H1 (cell line): ENCODE measurements at regions not wholly inside any gene's neighbourhood (a gene's known extent, or its start where the extent isn't known, plus 50 kb on each side); places are given as distances from the start of the nearest gene placed in this dataset.
"Not testable (repeated sequence)": the region's sequence is repeated elsewhere in the genome, so short reads cannot be mapped to it uniquely, and the experiment has no call there.

Source experiments
- CTCF ChIA-PET: fragments of 300-600 bp; sonication (Branson Sonifier 250); formaldehyde crosslinking; loops from one replicate; lab custom pipeline; 2021; ENCODE audit not compliant: partially characterized antibody; lab: Charles Lee
- POLR2A ChIA-PET: fragments of 300-600 bp; sonication (Branson Sonifier 250); formaldehyde crosslinking; loops from one replicate; lab custom pipeline; 2021; ENCODE audit warnings: inconsistent platforms; ENCODE audit not compliant: partially characterized antibody; lab: Charles Lee
- DNase-seq, 2 experiments: peaks; one replicate each; pipeline versions ENCODE4 v3.0.0 to v3.0.0-alpha.2; 2010 to 2022; ENCODE audit warnings: low spot score in 2 of 2, low read depth in 1 of 2, mixed read lengths in 1 of 2
- FAIRE-seq: peaks from 2 replicates; lab custom pipeline; 2011; peaks lifted over from hg19 to GRCh38; lab: Jason Lieb, UNC
- H2AFZ ChIP-seq: 2 replicates; pipeline ENCODE4 v1.8.1; 2012; ENCODE audit warnings: low read length, inconsistent platforms
- H2AK5ac ChIP-seq: 2 replicates; pipeline ENCODE4 v1.6.1; 2013; ENCODE audit warnings: low read depth, low read length
- H2BK120ac ChIP-seq: replicated peaks from 2 replicates; pipeline ENCODE3; 2013; ENCODE audit warnings: low read depth, low read length, inconsistent platforms
- H2BK12ac ChIP-seq: 2 replicates; pipeline ENCODE4 v1.6.1; 2013; ENCODE audit warnings: low read depth, low read length
- H2BK15ac ChIP-seq: 2 replicates; pipeline ENCODE4 v1.6.1; 2013; ENCODE audit warnings: low read length
- H2BK20ac ChIP-seq: 2 replicates; pipeline ENCODE4 v1.6.1; 2013; ENCODE audit warnings: low read length
- H2BK5ac ChIP-seq: 2 replicates; pipeline ENCODE4 v1.6.1; 2013; ENCODE audit warnings: low read depth, low read length
- H3K14ac ChIP-seq: 2 replicates; pipeline ENCODE4 v1.6.1; 2013; ENCODE audit warnings: inconsistent platforms; ENCODE audit not compliant: insufficient read length
- H3K18ac ChIP-seq: 2 replicates; pipeline ENCODE4 v1.6.1; 2013; ENCODE audit warnings: low read length; ENCODE audit errors: extremely low read depth
- H3K23ac ChIP-seq: 2 replicates; pipeline ENCODE4 v1.6.1; 2013; ENCODE audit warnings: inconsistent platforms; ENCODE audit not compliant: insufficient read length
- H3K23me2 ChIP-seq: 2 replicates; pipeline ENCODE4 v1.6.1; 2013; ENCODE audit warnings: low read depth, low read length
- H3K27ac ChIP-seq: 2 replicates; pipeline ENCODE4 v1.6.1; 2011; ENCODE audit warnings: low read depth, low read length, inconsistent platforms
- H3K27me3 ChIP-seq, 4 experiments: replicated peaks in 1 of 4; 1 replicate in 1 of 4; 2 replicates in 3 of 4; pipeline versions ENCODE4 v1.6.1 to v1.8.1; 2011 to 2013; ENCODE audit warnings: low read length in 3 of 4, mild to moderate bottlenecking in 3 of 4, inconsistent platforms in 2 of 4, mixed read lengths in 2 of 4, moderate library complexity in 1 of 4; ENCODE audit not compliant: control insufficient read depth in 3 of 4, insufficient read depth in 3 of 4; ENCODE audit errors: extremely low read depth in 1 of 4
- H3K36me3 ChIP-seq, 4 experiments: 2 replicates each; pipeline versions ENCODE4 v1.6.1 to v1.8.1; 2011 to 2013; ENCODE audit warnings: mild to moderate bottlenecking in 4 of 4, low read length in 3 of 4, moderate library complexity in 2 of 4, control low read depth in 1 of 4, inconsistent platforms in 1 of 4; ENCODE audit not compliant: insufficient read depth in 4 of 4, control insufficient read depth in 2 of 4
- H3K4ac ChIP-seq: replicated peaks from 2 replicates; pipeline ENCODE3; 2013; ENCODE audit warnings: low read length, low read depth, mixed read lengths, inconsistent platforms; ENCODE audit not compliant: insufficient read length
- H3K4me1 ChIP-seq, 4 experiments: replicated peaks in 1 of 4; 1 replicate in 1 of 4; 2 replicates in 3 of 4; pipeline versions ENCODE4 v1.6.1 to v1.8.1; 2011 to 2013; ENCODE audit warnings: low read length in 3 of 4, inconsistent platforms in 2 of 4, mixed read lengths in 1 of 4; ENCODE audit not compliant: insufficient read depth in 4 of 4, control insufficient read depth in 3 of 4
- H3K4me2 ChIP-seq, 2 experiments: 2 replicates each; pipeline versions ENCODE4 v1.6.1 to v1.8.1; 2011 to 2013; ENCODE audit warnings: low read depth in 2 of 2, low read length in 2 of 2, control low read depth in 1 of 2, inconsistent platforms in 1 of 2, mild to moderate bottlenecking in 1 of 2; ENCODE audit not compliant: insufficient read depth in 1 of 2
- H3K4me3 ChIP-seq, 4 experiments: fragments of 200-600, 300-600 bp in 1 of 4; sonication (generic), shearing (Covaris generic), sonication (Bioruptor Twin) in 1 of 4; 2 replicates each; pipeline versions ENCODE4 v1.5.1 to v1.8.1; 2011 to 2016; ENCODE audit warnings: low read length in 4 of 4, low read depth in 3 of 4, control low read depth in 2 of 4, inconsistent platforms in 2 of 4, mild to moderate bottlenecking in 2 of 4, mixed read lengths in 1 of 4, moderate library complexity in 1 of 4; ENCODE audit not compliant: insufficient read depth in 2 of 4; ENCODE audit errors: extremely low read depth in 1 of 4
- H3K56ac ChIP-seq: replicated peaks from 2 replicates; pipeline ENCODE3; 2013; ENCODE audit warnings: low read depth, mild to moderate bottlenecking, mixed read lengths, low read length, inconsistent platforms; ENCODE audit not compliant: insufficient read length
- H3K79me1 ChIP-seq: 2 replicates; pipeline ENCODE4 v1.6.1; 2013; ENCODE audit warnings: low read depth, low read length, control low read depth
- H3K79me2 ChIP-seq, 2 experiments: 2 replicates each; pipeline versions ENCODE4 v1.6.1 to v1.8.1; 2012 to 2013; ENCODE audit warnings: low read length in 2 of 2, mild to moderate bottlenecking in 2 of 2, inconsistent platforms in 1 of 2; ENCODE audit not compliant: insufficient read depth in 2 of 2, control insufficient read depth in 1 of 2
- H3K9ac ChIP-seq, 4 experiments: replicated peaks in 1 of 4; 1 replicate in 1 of 4; 2 replicates in 3 of 4; pipeline versions ENCODE4 v1.6.1 to v1.8.1; 2011 to 2013; ENCODE audit warnings: low read depth in 3 of 4, low read length in 3 of 4, control low read depth in 2 of 4, mild to moderate bottlenecking in 2 of 4, moderate library complexity in 2 of 4, inconsistent platforms in 1 of 4; ENCODE audit errors: extremely low read depth in 1 of 4
- H3K9me3 ChIP-seq, 2 experiments: 2 replicates each; pipeline versions ENCODE4 v1.6.1 to v1.8.1; 2012 to 2013; ENCODE audit warnings: mild to moderate bottlenecking in 2 of 2, moderate library complexity in 2 of 2, control low read depth in 1 of 2, inconsistent platforms in 1 of 2, low read depth in 1 of 2, low read length in 1 of 2, mixed read lengths in 1 of 2; ENCODE audit not compliant: insufficient read depth in 2 of 2
- H4K20me1 ChIP-seq, 2 experiments: replicated peaks in 1 of 2; 2 replicates each; pipeline versions ENCODE3 to v1.8.1; 2011 to 2013; ENCODE audit warnings: inconsistent platforms in 2 of 2, low read length in 2 of 2, mild to moderate bottlenecking in 1 of 2; ENCODE audit not compliant: insufficient read depth in 2 of 2, control insufficient read depth in 1 of 2
- H4K5ac ChIP-seq: 2 replicates; pipeline ENCODE4 v1.6.1; 2013; ENCODE audit warnings: low read length, low read depth, mixed read lengths, inconsistent platforms; ENCODE audit not compliant: insufficient read length
- H4K8ac ChIP-seq: 2 replicates; pipeline ENCODE4 v1.8.0; 2013; ENCODE audit warnings: mild to moderate bottlenecking, moderate library complexity, low read length, inconsistent platforms; ENCODE audit not compliant: insufficient read depth; ENCODE audit errors: extremely low read depth
- H4K91ac ChIP-seq: replicated peaks from 2 replicates; pipeline ENCODE3; 2013; ENCODE audit warnings: low read length, mixed read lengths, inconsistent platforms; ENCODE audit not compliant: insufficient read length
- JUN ChIP-seq: IDR thresholded peaks from 2 replicates; pipeline ENCODE4 v1.6.1; 2011; ENCODE audit warnings: low read depth, mild to moderate bottlenecking, improper control_type of control experiment, low read length
- TAF7 ChIP-seq: optimal IDR thresholded peaks from 2 replicates; pipeline ENCODE3; 2011; ENCODE audit warnings: low read depth, mild to moderate bottlenecking, inconsistent platforms, low read length, moderate library complexity, borderline replicate concordance
- WGBS, 2 experiments: shearing (Covaris generic) in 1 of 2; methylation state at CpG; one replicate each; pipeline versions ENCODE4 v1.1.6 to v1.1.7; 2013 to 2015; ENCODE audit warnings: low lambda C conversion rate in 2 of 2, mixed read lengths in 2 of 2, inconsistent platforms in 1 of 2, low coverage in 1 of 2, missing lambda C conversion rate in 1 of 2; ENCODE audit not compliant: insufficient replicate concordance in 2 of 2, insufficient coverage in 1 of 2, insufficient read length in 1 of 2; ENCODE audit errors: extremely low coverage in 1 of 2, missing lambda C conversion rate in 1 of 2; 5-methylcytosine and 5-hydroxymethylcytosine counted together

DNA sequence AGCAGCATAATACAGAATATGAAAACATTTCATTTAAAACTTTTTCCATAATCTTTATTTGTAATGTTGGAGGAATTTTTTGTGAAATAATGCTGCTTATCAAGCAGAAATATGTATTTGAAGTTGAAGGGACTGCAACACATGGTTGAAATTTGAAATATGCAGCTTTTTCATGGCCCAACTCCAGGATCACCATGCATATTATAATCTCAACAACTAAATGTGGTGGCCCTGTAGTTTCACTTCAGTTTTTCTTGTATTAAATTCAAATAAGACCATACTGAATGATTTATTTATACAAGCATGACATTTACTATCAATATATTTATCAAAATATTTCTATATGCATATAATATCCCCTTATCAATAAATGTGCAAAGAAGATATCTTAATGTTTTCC is 157.7 kb upstream of the LHX8 start:
- no peak overlapping the region for H2BK120ac ChIP-seq
- FAIRE-seq (no peak), DNase-seq (no peak)
- no peaks in the 10 kb centered on the region for H3K9me3 ChIP-seq
- no peak for TF ChIP-seq JUN
- no peak for TF ChIP-seq TAF7
- H2BK5ac ChIP-seq: no peak overlapping the region
- no peaks in the 10 kb centered on the region for H3K36me3 ChIP-seq
- H3K23ac ChIP-seq: no peak overlapping the region
- H3K4me2 ChIP-seq: no peak overlapping the region
- no peak overlapping the region for H4K91ac ChIP-seq
- no peaks in the 10 kb centered on the region for H4K20me1 ChIP-seq
- no peak overlapping the region for H3K4me3 ChIP-seq
- H3K18ac ChIP-seq: no peak overlapping the region
- H3K14ac ChIP-seq: no peak overlapping the region
- H3K23me2 ChIP-seq: no peaks in the 10 kb centered on the region
- no peak overlapping the region for H2BK20ac ChIP-seq
- H2BK12ac ChIP-seq: no peak overlapping the region
- H4K8ac ChIP-seq: no peak overlapping the region
- ChIA-PET POLR2A (no interaction called here), CTCF (no interaction called here)
- no peak overlapping the region for H4K5ac ChIP-seq
- H3K4ac ChIP-seq: no peak overlapping the region
- H3K56ac ChIP-seq: no peak overlapping the region
- H3K27me3 ChIP-seq: no peaks in the 10 kb centered on the region
- no peak overlapping the region for H2AFZ ChIP-seq
- H3K4me1 ChIP-seq: no peaks in the 10 kb centered on the region
- H3K79me1 ChIP-seq: no peaks in the 10 kb centered on the region
- H2BK15ac ChIP-seq: no peak overlapping the region
- no peak overlapping the region for H3K9ac ChIP-seq
- no peak overlapping the region for H3K27ac ChIP-seq
- H3K79me2 ChIP-seq: no peaks in the 10 kb centered on the region
- H2AK5ac ChIP-seq: no peak overlapping the region

DNA sequence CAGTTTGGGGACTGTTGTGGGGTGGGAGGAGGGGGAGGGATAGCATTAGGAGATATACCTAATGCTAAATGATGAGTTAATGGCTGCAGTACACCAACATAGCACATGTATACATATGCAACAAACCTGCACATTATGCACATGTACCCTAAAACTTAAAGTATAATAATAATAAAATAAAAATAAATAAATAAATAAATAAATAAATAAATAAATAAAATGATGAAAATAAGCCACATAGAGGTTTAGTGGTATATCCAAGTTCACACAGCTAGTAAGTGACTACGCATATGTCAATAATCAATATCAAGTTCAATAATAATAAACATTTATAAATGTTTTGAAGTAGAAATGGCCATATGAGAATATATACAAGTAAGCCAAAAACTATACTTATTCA is 141.7 kb upstream of the LHX8 start:
- CTCF ChIA-PET: interaction anchor here (0.7 to 1.2 kb wide), 2 partner anchors 12 to 470 kb away, joined by 3 read pairs; no protein-coding TSS in a partner anchor
- H3K4me1 ChIP-seq: not testable (repeated sequence)

More for the DNA sequence above, 141.7 kb upstream of the LHX8 start:
- H3K23me2 ChIP-seq, H3K9me3 ChIP-seq, H3K56ac ChIP-seq, H2BK15ac ChIP-seq, H2BK20ac ChIP-seq, H2AK5ac ChIP-seq, H3K27ac ChIP-seq, H4K91ac ChIP-seq, H3K36me3 ChIP-seq, H3K18ac ChIP-seq, H2BK5ac ChIP-seq, H3K4ac ChIP-seq, H3K79me2 ChIP-seq, FAIRE-seq, H4K20me1 ChIP-seq, H2BK12ac ChIP-seq, H3K4me2 ChIP-seq, H2AFZ ChIP-seq, H3K4me3 ChIP-seq, H3K79me1 ChIP-seq, POLR2A ChIA-PET, DNase-seq, H4K5ac ChIP-seq, H4K8ac ChIP-seq, H3K23ac ChIP-seq, H2BK120ac ChIP-seq, H3K9ac ChIP-seq, H3K27me3 ChIP-seq, H3K14ac ChIP-seq: not testable (repeated sequence)
- WGBS, 2 experiments: 97% methylated on average over 1 of the region's 1 CpG; no CpG with 5 or more reads in 1 of the 2 experiments
